Lower leg skin (tissue), 3 donors: ENCODE measurements at regions not wholly inside any gene's neighbourhood (a gene's known extent, or its start where the extent isn't known, plus 50 kb on each side); places are given as distances from the start of the nearest gene placed in this dataset.

Experiments used
- CTCF ChIP-seq, 3 donors: fragments of 450-650 bp; IDR thresholded peaks; one replicate each; pipeline ENCODE4 v1.5.1; 2016; ENCODE audit warnings: antibody characterized with exemption in 3 of 3, mild to moderate bottlenecking in 3 of 3, moderate library complexity in 2 of 3
- POLR2A ChIP-seq, 2 donors: fragments of 450-650 bp; IDR thresholded peaks; one replicate each; pipeline ENCODE4 v1.6.1; 2016 to 2017; ENCODE audit warnings: antibody characterized with exemption in 2 of 2, mild to moderate bottlenecking in 1 of 2, moderate library complexity in 1 of 2

- TF ChIP-seq POLR2A (IDR thresholded peaks at IDR 0.05) (no peak), CTCF (IDR thresholded peaks at IDR 0.05) (no peak)
Measured at GRCh38 chr1:166272851-166273250, 106.0 kb upstream of the FAM78B start.
